Pancreas (tissue), 10 donors: ENCODE measurements at regions not wholly inside any gene's neighbourhood (a gene's known extent, or its start where the extent isn't known, plus 50 kb on each side); places are given as distances from the start of the nearest gene placed in this dataset.

ENCODE experiments used
- ATAC-seq, 4 donors: fragments of 200-7000 bp; cut with Tn5 transposase; one replicate each; pipeline versions ENCODE4 v1.8.0 to v1.9.1; 2020; ENCODE audit warnings: mild to moderate bottlenecking in 4 of 4, moderate library complexity in 4 of 4
- DNase-seq, 6 donors: peaks; one replicate each; pipeline ENCODE4 v3.0.0-alpha.2; 2020
- FAIRE-seq: peaks from 2 replicates; lab custom pipeline; 2012; peaks lifted over from hg19 to GRCh38; lab: Jason Lieb, UNC
- H3K27ac ChIP-seq, 4 donors: fragments of 200-600 bp; sonication (generic); 1 replicate in 3 of 4; 2 replicates in 1 of 4; pipeline versions ENCODE4 v1.5.0 to v1.8.0; 2020
- H3K27me3 ChIP-seq, 4 donors: fragments of 200-600 bp; one replicate each; pipeline ENCODE4 v1.8.0; 2021
- H3K36me3 ChIP-seq, 3 donors: fragments of 200-600 bp; sonication (generic) in 1 of 3; one replicate each; pipeline versions ENCODE4 v1.5.0 to v1.8.0; 2020 to 2021
- H3K4me1 ChIP-seq, 3 donors: fragments of 200-600 bp; one replicate each; pipeline ENCODE4 v1.8.0; 2021
- H3K4me3 ChIP-seq, 4 donors: fragments of 200-600 bp; sonication (generic) in 2 of 4; one replicate each; pipeline versions ENCODE4 v1.5.0 to v1.8.0; 2020 to 2021
- H3K9me3 ChIP-seq, 4 donors: fragments of 200-600 bp; one replicate each; pipeline ENCODE4 v1.8.0; 2021
- CTCF ChIP-seq, 4 donors: fragments of 200-600 bp; sonication (generic) in 3 of 4; IDR thresholded peaks; one replicate each; pipeline versions ENCODE4 v1.5.0 to v1.8.0; 2021; ENCODE audit warnings: antibody characterized with exemption in 4 of 4
- WGBS, 2 donors: extraction: QIAGEN DNeasy Blood & Tissue Kit; methylation state at CpG; one replicate each; pipeline ENCODE4 v1.1.7; 2013; 5-methylcytosine and 5-hydroxymethylcytosine counted together
- intact Hi-C, 3 donors: fragments of 100-400 bp; cut with DNase I; formaldehyde crosslinking; loops; one replicate each; pipeline versions ENCODE4 v1.11.1 to v1.14.2; 2022
- donor health status: healthy with polysubstance abuse.
- donor health status: DM: no; HTN: no; CAD: no; lungs with moderate emphysema.
- donor health status: DM: no; HTN: no; CAD: no.
- donor health status: control.
- donor health status: control.
- donor health status: Bipolar disorder and iron deficiency.
- donor health status: DM: yes; HTN: yes; CAD: no.
- donor health status: DM: no; HTN: no; CAD: no.
- donor health status: DM: no; HTN: no; CAD: no.
- donor health status: DM: yes; HTN: yes; CAD: no.

- Histone ChIP-seq H3K27me3 (no peaks in the 10 kb centered on the region), H3K4me3 (no peak overlapping the region), H3K4me1 (peaks cover 9 to 25% (median 15%) of the 10 kb centered on the region in 3 donors), H3K9me3 (no peaks in the 10 kb centered on the region), H3K27ac (no peak overlapping the region), H3K36me3 (no peaks in the 10 kb centered on the region)
- WGBS, 2 donors, result 91 to 92% methylated on average over 5 of the region's 5 CpGs
- DNase-seq (no peak), FAIRE-seq (no peak), ATAC-seq (no peak)
- intact Hi-C loops, result no loop called here
- TF ChIP-seq CTCF (IDR thresholded peaks at IDR 0.05), result no peak
Observed at GRCh38 chr4:186932196-186932595, 208.5 kb upstream of the FAT1 start.

- ATAC-seq, result peak in 2 of 4 donors; percentile 15
- no peak for TF ChIP-seq CTCF (IDR thresholded peaks at IDR 0.05)
- H3K27ac ChIP-seq, result no peak overlapping the region
Observed at GRCh38 chr4:186932631-186933187, 209.1 kb upstream of the FAT1 start.

GRCh38 chr4:186934244-186934643 is 210.6 kb upstream of the FAT1 start:
- FAIRE-seq (no peak), DNase-seq (no peak), ATAC-seq (no peak)
- Histone ChIP-seq H3K9me3 (no peaks in the 10 kb centered on the region), H3K4me1 (peaks cover 13 to 28% (median 17%) of the 10 kb centered on the region in 3 donors), H3K4me3 (no peak overlapping the region), H3K27me3 (no peaks in the 10 kb centered on the region), H3K36me3 (no peaks in the 10 kb centered on the region), H3K27ac (no peak overlapping the region)
- TF ChIP-seq CTCF (IDR thresholded peaks at IDR 0.05), result no peak
- 94 to 97% methylated on average over 10 of the region's 10 CpGs for WGBS, 2 donors
- intact Hi-C loops, result no loop called here

More at GRCh38 chr4:186932631-186933187, 209.1 kb upstream of the FAT1 start:
- FAIRE-seq, result no peak
- peaks cover 13 to 28% (median 17%) of the 10 kb centered on the region in 3 donors for H3K4me1 ChIP-seq
- no peaks in the 10 kb centered on the region for H3K36me3 ChIP-seq
- intact Hi-C loops, result no loop called here
- H3K9me3 ChIP-seq, result no peaks in the 10 kb centered on the region
- no peaks in the 10 kb centered on the region for H3K27me3 ChIP-seq
- 63 to 72% methylated on average over 4 of the region's 4 CpGs for WGBS, 2 donors
- DNase-seq, result no peak
- H3K4me3 ChIP-seq, result no peak overlapping the region

GRCh38 chr4:186934841-186935443 is 211.3 kb upstream of the FAT1 start:
- peak overlapping the region in 1 of 4 donors; percentile 78 for H3K27ac ChIP-seq

More at GRCh38 chr4:186934841-186935443, 211.3 kb upstream of the FAT1 start:
- Histone ChIP-seq H3K27me3 (no peaks in the 10 kb centered on the region), H3K4me3 (no peak overlapping the region), H3K4me1 (peaks cover 13 to 28% (median 17%) of the 10 kb centered on the region in 3 donors), H3K9me3 (no peaks in the 10 kb centered on the region), H3K36me3 (no peaks in the 10 kb centered on the region)
- FAIRE-seq (peak; percentile 51), ATAC-seq (no peak), DNase-seq (no peak)
- WGBS, 2 donors, result 97% methylated on average over 8 of the region's 8 CpGs
- intact Hi-C loops, result loop anchor here in 1 of 3 donors (5.0 kb wide), 1 partner anchor 208 kb away; no protein-coding TSS in a partner anchor
- no peak for TF ChIP-seq CTCF (IDR thresholded peaks at IDR 0.05)
